Cardiac fibroblast (primary cell): ENCODE measurements at regions not wholly inside any gene's neighbourhood (a gene's known extent, or its start where the extent isn't known, plus 50 kb on each side); places are given as distances from the start of the nearest gene placed in this dataset.

Experiments used
- DNase-seq, 2 donors: peaks; one replicate each; pipeline versions ENCODE4 v3.0.0 to v3.0.0-alpha.2; 2010; ENCODE audit warnings: low read depth in 2 of 2
- H3K4me3 ChIP-seq, 2 donors: replicated peaks in 1 of 2; 1 replicate in 1 of 2; 2 replicates in 1 of 2; pipeline ENCODE4 v1.5.1; 2011; ENCODE audit warnings: low read depth in 2 of 2, low read length in 2 of 2, mild to moderate bottlenecking in 2 of 2, moderate library complexity in 1 of 2
- CTCF ChIP-seq: IDR thresholded peaks from one replicate; pipeline ENCODE4 v1.5.1; 2011; ENCODE audit warnings: low read depth, mild to moderate bottlenecking, low read length, inconsistent platforms

DNA sequence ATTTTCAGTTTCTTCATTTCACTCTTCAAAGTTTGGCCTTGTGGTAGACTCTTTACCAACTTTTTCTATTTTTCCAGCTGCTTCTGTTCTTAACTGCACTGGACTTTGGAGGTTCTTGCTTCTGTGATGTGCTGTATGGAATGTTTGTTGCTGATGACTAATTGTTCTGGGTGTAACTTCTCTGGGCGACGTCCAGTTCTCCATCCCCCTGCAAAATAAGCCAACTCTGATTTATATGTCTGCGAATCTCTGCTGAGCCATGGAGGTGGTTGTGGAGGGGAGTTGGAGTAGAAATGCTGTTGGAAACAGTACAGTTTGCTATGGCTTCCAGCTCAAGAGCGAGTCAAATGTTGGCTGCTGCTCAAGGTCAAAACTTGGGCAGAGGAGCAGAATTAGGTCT, 113.9 kb upstream of the DYRK2 start:
- no peak for TF ChIP-seq CTCF
- DNase-seq: peak; percentile 87 to 90
- no peak overlapping the region for H3K4me3 ChIP-seq

DNA sequence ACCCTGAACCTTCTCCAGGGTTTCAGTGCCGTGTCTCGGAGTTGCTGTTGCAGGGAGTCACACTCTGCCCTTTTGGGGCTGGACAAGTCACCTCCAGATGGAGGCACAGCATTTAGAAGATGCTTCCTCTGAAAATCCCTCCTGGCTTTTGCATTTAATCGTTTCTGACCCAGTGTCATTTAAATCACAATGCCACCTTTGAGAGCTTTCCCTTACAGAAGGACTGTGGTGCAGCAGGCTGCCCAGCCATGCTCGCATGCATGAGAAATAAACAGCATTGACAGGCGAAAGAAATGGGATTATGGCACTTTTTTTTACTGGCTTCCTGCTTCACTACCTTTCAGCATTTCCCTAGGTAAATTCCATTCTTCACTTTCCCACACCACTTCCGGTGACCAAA, 113.4 kb upstream of the DYRK2 start:
- no peak overlapping the region for H3K4me3 ChIP-seq
- TF ChIP-seq CTCF: no peak
- DNase-seq: no peak

- H3K4me3 ChIP-seq: no peak overlapping the region
- no peak for TF ChIP-seq CTCF
- no peak for DNase-seq
Observed at GRCh38 chr12:67535971-67536370, 112.6 kb upstream of the DYRK2 start.

DNA sequence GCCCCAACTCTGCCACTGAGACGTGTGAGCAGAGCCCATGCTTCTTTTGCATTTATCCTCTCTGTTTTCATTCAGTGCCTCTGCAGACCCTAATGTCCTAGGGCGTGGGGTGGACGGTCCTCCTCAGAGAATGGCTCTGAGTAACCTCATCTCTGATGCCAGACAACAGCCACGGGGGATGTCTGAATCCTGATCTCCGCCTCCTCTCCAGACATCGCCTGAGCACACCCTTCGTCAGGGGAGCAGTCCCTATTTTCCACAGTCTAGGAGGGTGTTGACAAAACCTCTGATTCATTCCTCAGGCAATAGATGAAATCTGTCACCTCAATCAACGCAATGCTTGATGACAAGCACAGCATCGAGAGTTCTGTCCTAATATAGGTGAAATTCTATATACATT, 109.2 kb upstream of the DYRK2 start:
- no peak for TF ChIP-seq CTCF
- DNase-seq: no peak
- no peak overlapping the region for H3K4me3 ChIP-seq

- no peak overlapping the region for H3K4me3 ChIP-seq
- peak in 1 of 2 donors; percentile 41 for DNase-seq
- TF ChIP-seq CTCF: no peak
Observed at GRCh38 chr12:67539946-67540345, 108.6 kb upstream of the DYRK2 start.

GRCh38 chr12:67540920-67541624, 107.5 kb upstream of the DYRK2 start:
- no peak overlapping the region for H3K4me3 ChIP-seq
- DNase-seq: peak in 1 of 2 donors; percentile 23
- TF ChIP-seq CTCF: no peak

- DNase-seq: no peak
- no peak overlapping the region for H3K4me3 ChIP-seq
- no peak for TF ChIP-seq CTCF
Observed at GRCh38 chr12:67541625-67541991, 106.9 kb upstream of the DYRK2 start.
